Osteoblast (primary cell): ENCODE measurements at regions not wholly inside any gene's neighbourhood (a gene's known extent, or its start where the extent isn't known, plus 50 kb on each side); places are given as distances from the start of the nearest gene placed in this dataset.
A peak's percentile ranks its signal among the peaks of the same experiment; 100 is the strongest.

Source experiments
- DNase-seq: peaks from one replicate; pipeline ENCODE4 v3.0.0; 2011; ENCODE audit warnings: low spot score, mixed read lengths; ENCODE audit not compliant: insufficient read length; ENCODE audit errors: missing footprints
- H2AFZ ChIP-seq: 2 replicates; pipeline ENCODE4 v1.6.0; 2011; ENCODE audit warnings: mild to moderate bottlenecking, low read length
- H3K27ac ChIP-seq: 2 replicates; pipeline ENCODE4 v1.5.1; 2011; ENCODE audit warnings: mild to moderate bottlenecking, low read depth, low read length, moderate library complexity
- H3K27me3 ChIP-seq: 2 replicates; pipeline ENCODE4 v1.6.0; 2012; ENCODE audit warnings: mild to moderate bottlenecking, control low read depth, inconsistent platforms, low read length, moderate library complexity; ENCODE audit not compliant: insufficient read depth
- H3K36me3 ChIP-seq: 2 replicates; pipeline ENCODE4 v1.5.1; 2011; ENCODE audit warnings: mild to moderate bottlenecking, low read length, control low read depth, moderate library complexity; ENCODE audit not compliant: insufficient read depth
- H3K4me1 ChIP-seq: 2 replicates; pipeline ENCODE4 v1.5.1; 2011; ENCODE audit warnings: mild to moderate bottlenecking, low read length, control low read depth, moderate library complexity; ENCODE audit not compliant: insufficient read depth
- H3K4me2 ChIP-seq: 2 replicates; pipeline ENCODE4 v1.6.0; 2011; ENCODE audit warnings: mild to moderate bottlenecking, low read length; ENCODE audit not compliant: insufficient read depth
- H3K4me3 ChIP-seq: fragments of 200-600 bp; sonication (generic); 3 replicates; pipeline ENCODE4 v1.5.1; 2012; ENCODE audit warnings: mild to moderate bottlenecking, low read length, inconsistent platforms; ENCODE audit not compliant: insufficient read depth
- H3K79me2 ChIP-seq: 2 replicates; pipeline ENCODE4 v1.6.0; 2012; ENCODE audit warnings: mild to moderate bottlenecking, low read length, control low read depth, inconsistent platforms; ENCODE audit not compliant: insufficient read depth
- H3K9me3 ChIP-seq: 2 replicates; pipeline ENCODE4 v1.5.1; 2011; ENCODE audit warnings: low read depth, low read length, control low read depth
- H4K20me1 ChIP-seq: 2 replicates; pipeline ENCODE4 v1.6.0; 2012; ENCODE audit warnings: mild to moderate bottlenecking, low read length, control low read depth; ENCODE audit not compliant: insufficient read depth
- CTCF ChIP-seq: IDR thresholded peaks from 2 replicates; pipeline ENCODE4 v1.5.1; 2011; ENCODE audit warnings: mild to moderate bottlenecking, low read depth, low read length, moderate library complexity; ENCODE audit errors: extremely low read depth

- H3K27ac ChIP-seq, result no peak overlapping the region
- H3K27me3 ChIP-seq, result peaks cover 5% of the 10 kb centered on the region
- no peaks in the 10 kb centered on the region for H3K79me2 ChIP-seq
- H3K9me3 ChIP-seq, result no peaks in the 10 kb centered on the region
- H3K4me2 ChIP-seq, result no peak overlapping the region
- H3K4me3 ChIP-seq, result no peak overlapping the region
- DNase-seq, result no peak
- H2AFZ ChIP-seq, result no peak overlapping the region
- H4K20me1 ChIP-seq, result no peaks in the 10 kb centered on the region
- TF ChIP-seq CTCF, result no peak
- no peaks in the 10 kb centered on the region for H3K36me3 ChIP-seq
- H3K4me1 ChIP-seq, result peaks cover 3% of the 10 kb centered on the region
Observed at GRCh38 chr11:19560156-19560555, 152.5 kb upstream of the NAV2 start.

GRCh38 chr11:19559746-19560145 lies 152.9 kb upstream of the NAV2 start:
- H3K27ac ChIP-seq, result no peak overlapping the region
- no peaks in the 10 kb centered on the region for H3K36me3 ChIP-seq
- H3K4me1 ChIP-seq, result peaks cover 3% of the 10 kb centered on the region
- no peak for DNase-seq
- H3K27me3 ChIP-seq, result peaks cover 5% of the 10 kb centered on the region
- no peaks in the 10 kb centered on the region for H4K20me1 ChIP-seq
- no peaks in the 10 kb centered on the region for H3K9me3 ChIP-seq
- no peak overlapping the region for H3K4me3 ChIP-seq
- H3K4me2 ChIP-seq, result no peak overlapping the region
- no peak overlapping the region for H2AFZ ChIP-seq
- H3K79me2 ChIP-seq, result no peaks in the 10 kb centered on the region
- TF ChIP-seq CTCF, result no peak

- Histone ChIP-seq H3K4me3 (no peak overlapping the region), H3K4me2 (no peak overlapping the region), H3K27ac (no peak overlapping the region), H3K36me3 (no peaks in the 10 kb centered on the region), H3K9me3 (no peaks in the 10 kb centered on the region), H3K4me1 (no peaks in the 10 kb centered on the region), H4K20me1 (peaks cover 3% of the 10 kb centered on the region), H2AFZ (no peak overlapping the region), H3K79me2 (no peaks in the 10 kb centered on the region), H3K27me3 (peaks cover 5% of the 10 kb centered on the region)
- DNase-seq, result no peak
- TF ChIP-seq CTCF, result no peak
Observed at GRCh38 chr11:19558189-19558986, 154.2 kb upstream of the NAV2 start.

GRCh38 chr11:19557720-19558140 lies 154.9 kb upstream of the NAV2 start:
- TF ChIP-seq CTCF, result peak; percentile 97
- Histone ChIP-seq H3K27me3 (peaks cover 5% of the 10 kb centered on the region), H3K27ac (no peak overlapping the region), H3K4me2 (no peak overlapping the region), H4K20me1 (peaks cover 3% of the 10 kb centered on the region), H2AFZ (no peak overlapping the region), H3K79me2 (no peaks in the 10 kb centered on the region), H3K9me3 (no peaks in the 10 kb centered on the region), H3K4me3 (no peak overlapping the region), H3K36me3 (no peaks in the 10 kb centered on the region), H3K4me1 (no peaks in the 10 kb centered on the region)
- peak; percentile 93 for DNase-seq
